Breast epithelium (tissue), 3 donors: ENCODE measurements at regions not wholly inside any gene's neighbourhood (a gene's known extent, or its start where the extent isn't known, plus 50 kb on each side); places are given as distances from the start of the nearest gene placed in this dataset.

Experiments
- POLR2A ChIP-seq: fragments of 450-650 bp; IDR thresholded peaks from one replicate; pipeline ENCODE4 v1.6.1; 2016; ENCODE audit warnings: antibody characterized with exemption, mild to moderate bottlenecking, moderate library complexity
- TF ChIP-seq, protein P1 (sequence below), 3 donors: fragments of 450-650 bp; IDR thresholded peaks; one replicate each; pipeline ENCODE4 v1.5.1; 2016 to 2017; ENCODE audit warnings: antibody characterized with exemption in 3 of 3, mild to moderate bottlenecking in 3 of 3, moderate library complexity in 3 of 3

DNA sequence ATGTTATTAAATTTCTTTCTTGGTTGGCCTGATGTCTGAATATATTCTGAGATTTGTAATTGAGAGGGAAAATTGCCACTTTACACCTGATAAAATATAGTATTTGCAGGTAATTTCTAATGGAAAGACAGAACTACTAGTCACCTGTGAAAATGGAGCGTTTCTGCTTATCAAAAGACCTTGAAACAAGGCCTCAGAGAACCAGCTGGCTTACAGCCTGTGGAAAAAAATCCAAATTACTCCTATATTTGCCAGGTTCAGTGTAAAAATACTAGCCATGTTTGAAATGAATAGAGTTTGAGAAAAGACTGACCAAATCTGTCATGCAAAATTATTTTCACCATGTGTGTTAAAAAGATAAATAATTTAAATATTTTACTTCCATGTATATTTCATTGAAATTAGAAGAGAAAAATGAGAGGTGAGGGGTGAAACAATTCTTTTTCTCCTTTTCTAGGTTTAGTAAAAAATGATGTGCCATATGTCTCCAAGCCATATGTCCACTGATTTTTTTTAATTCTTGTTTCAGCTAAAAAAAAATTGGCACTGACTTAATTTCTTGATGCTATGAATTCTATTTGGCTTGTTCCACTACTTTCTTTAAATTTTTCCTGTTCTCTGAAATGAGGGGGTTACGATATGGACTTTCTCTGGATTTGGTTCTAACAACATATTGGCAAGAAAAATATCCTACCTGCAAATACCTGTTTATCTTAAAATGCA lies 464.9 kb downstream of the GRXCR1 start:
- TF ChIP-seq, protein P1, sequence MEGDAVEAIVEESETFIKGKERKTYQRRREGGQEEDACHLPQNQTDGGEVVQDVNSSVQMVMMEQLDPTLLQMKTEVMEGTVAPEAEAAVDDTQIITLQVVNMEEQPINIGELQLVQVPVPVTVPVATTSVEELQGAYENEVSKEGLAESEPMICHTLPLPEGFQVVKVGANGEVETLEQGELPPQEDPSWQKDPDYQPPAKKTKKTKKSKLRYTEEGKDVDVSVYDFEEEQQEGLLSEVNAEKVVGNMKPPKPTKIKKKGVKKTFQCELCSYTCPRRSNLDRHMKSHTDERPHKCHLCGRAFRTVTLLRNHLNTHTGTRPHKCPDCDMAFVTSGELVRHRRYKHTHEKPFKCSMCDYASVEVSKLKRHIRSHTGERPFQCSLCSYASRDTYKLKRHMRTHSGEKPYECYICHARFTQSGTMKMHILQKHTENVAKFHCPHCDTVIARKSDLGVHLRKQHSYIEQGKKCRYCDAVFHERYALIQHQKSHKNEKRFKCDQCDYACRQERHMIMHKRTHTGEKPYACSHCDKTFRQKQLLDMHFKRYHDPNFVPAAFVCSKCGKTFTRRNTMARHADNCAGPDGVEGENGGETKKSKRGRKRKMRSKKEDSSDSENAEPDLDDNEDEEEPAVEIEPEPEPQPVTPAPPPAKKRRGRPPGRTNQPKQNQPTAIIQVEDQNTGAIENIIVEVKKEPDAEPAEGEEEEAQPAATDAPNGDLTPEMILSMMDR (IDR thresholded peaks at IDR 0.05), result no peak
- no peak for TF ChIP-seq POLR2A
